Activated CD8-positive, alpha-beta memory T cell treated with anti-CD3 and anti-CD28 coated beads, Interleukin-2, amount 50 U/mL, for 1 hour (primary cell): ENCODE measurements at regions not wholly inside any gene's neighbourhood (a gene's known extent, or its start where the extent isn't known, plus 50 kb on each side); places are given as distances from the start of the nearest gene placed in this dataset.

Experiments used
- DNase-seq: peaks from one replicate; pipeline ENCODE4 v3.0.0-alpha.2; 2020; ENCODE audit errors: extremely low read depth

- DNase-seq = no peak
These were observed 101.2 kb upstream of the GNAO1 start for GRCh38 chr16:56090076-56090475.

GRCh38 chr16:56087626-56088025 is 103.7 kb upstream of the GNAO1 start:
- DNase-seq = no peak

- no peak for DNase-seq
These were observed 109.9 kb upstream of the GNAO1 start for GRCh38 chr16:56081371-56081770.

- DNase-seq = no peak
These were observed 115.4 kb upstream of the GNAO1 start for GRCh38 chr16:56075732-56076388.

GRCh38 chr16:56073508-56073907 is 117.8 kb upstream of the GNAO1 start:
- no peak for DNase-seq

- no peak for DNase-seq
These were observed 119.2 kb upstream of the GNAO1 start for GRCh38 chr16:56072096-56072495.

GRCh38 chr16:56068816-56069215 is 122.5 kb upstream of the GNAO1 start:
- no peak for DNase-seq

- DNase-seq = no peak
These were observed 123.0 kb upstream of the GNAO1 start for GRCh38 chr16:56068314-56068713.

GRCh38 chr16:56067406-56067805 is 123.9 kb upstream of the GNAO1 start:
- no peak for DNase-seq

GRCh38 chr16:56066617-56067016 is 124.7 kb upstream of the GNAO1 start:
- DNase-seq = no peak

GRCh38 chr16:56063111-56063510 is 128.2 kb upstream of the GNAO1 start:
- DNase-seq = no peak

GRCh38 chr16:56057151-56057550 is 134.1 kb upstream of the GNAO1 start:
- DNase-seq = no peak

GRCh38 chr16:56050916-56051315 is 140.4 kb upstream of the GNAO1 start:
- DNase-seq = no peak

GRCh38 chr16:56048425-56049105 is 142.7 kb upstream of the GNAO1 start:
- no peak for DNase-seq

- no peak for DNase-seq
These were observed 143.7 kb upstream of the GNAO1 start for GRCh38 chr16:56047307-56048234.

GRCh38 chr16:56042416-56042815 is 148.9 kb upstream of the GNAO1 start:
- DNase-seq = no peak

- no peak for DNase-seq
These were observed 149.6 kb upstream of the GNAO1 start for GRCh38 chr16:56041556-56042140.

GRCh38 chr16:56038564-56039098 is 152.7 kb upstream of the GNAO1 start:
- no peak for DNase-seq

- no peak for DNase-seq
These were observed 156.9 kb upstream of the CES5A start for GRCh38 chr16:56032072-56032471.

- DNase-seq = no peak
These were observed 153.9 kb upstream of the CES5A start for GRCh38 chr16:56029026-56029425.

- no peak for DNase-seq
These were observed 147.6 kb upstream of the CES5A start for GRCh38 chr16:56022818-56023217.

- no peak for DNase-seq
These were observed 144.1 kb upstream of the CES5A start for GRCh38 chr16:56019274-56019673.
